HepG2 (cell line): ENCODE measurements at regions not wholly inside any gene's neighbourhood (a gene's known extent, or its start where the extent isn't known, plus 50 kb on each side); places are given as distances from the start of the nearest gene placed in this dataset.

Experiments
- ATAC-seq: fragments of 200-7000 bp; cut with Tn5 transposase; 3 replicates; pipeline ENCODE4 v1.9.1; 2020; ENCODE audit warnings: mild to moderate bottlenecking, moderate library complexity
- BruUV-seq: library from RNA; stranded (reverse); fragments of 400-500 nt; replicated peaks from 2 replicates; lab custom pipeline; 2021; lab: Mats Ljungman, UMichigan
- CTCF ChIA-PET: fragments of 300-600 bp; formaldehyde crosslinking; extraction: SDS; loops from one replicate; lab custom pipeline; 2021; ENCODE audit warnings: low total read pairs, inconsistent platforms, low intra/inter-chr PET ratio; lab: Yijun Ruan, JAX
- POLR2A ChIA-PET: fragments of 350-600 bp; sonication (Branson Sonifier 250); formaldehyde crosslinking; loops from one replicate; lab custom pipeline; 2020; ENCODE audit warnings: antibody characterized with exemption, inconsistent platforms; lab: Yijun Ruan, JAX
- DNase-seq: peaks from one replicate; pipeline ENCODE4 v3.0.0-alpha.2; 2015; ENCODE audit warnings: low spot score
- FAIRE-seq: peaks from 3 replicates; lab custom pipeline; 2011; peaks lifted over from hg19 to GRCh38; lab: Jason Lieb, UNC
- H2AFZ ChIP-seq: one replicate; pipeline ENCODE4 v1.6.1; 2011; ENCODE audit warnings: low read length, inconsistent platforms
- H3K27ac ChIP-seq: fragments of 300-600 bp; 3 replicates; pipeline ENCODE4 v1.8.0; 2011; ENCODE audit warnings: mixed run types, mild to moderate bottlenecking, mixed read lengths, low read length, inconsistent platforms; ENCODE audit not compliant: insufficient read depth; ENCODE audit errors: extremely low read length
- H3K27me3 ChIP-seq, 2 experiments: fragments of 200-600 bp in 1 of 2; 2 replicates in 1 of 2; 3 replicates in 1 of 2; pipeline versions ENCODE4 v1.6.0 to v1.8.0; 2011; ENCODE audit warnings: low read length in 2 of 2, mild to moderate bottlenecking in 2 of 2, moderate library complexity in 2 of 2, inconsistent platforms in 1 of 2; ENCODE audit not compliant: insufficient read depth in 2 of 2, control insufficient read depth in 1 of 2
- H3K36me3 ChIP-seq, 2 experiments: fragments of 200-600 bp in 1 of 2; replicated peaks in 1 of 2; 2 replicates in 1 of 2; 3 replicates in 1 of 2; pipeline versions ENCODE4 v1.5.1 to v1.8.0; 2011; ENCODE audit warnings: low read length in 2 of 2, inconsistent platforms in 1 of 2; ENCODE audit not compliant: insufficient read depth in 2 of 2, control insufficient read depth in 1 of 2
- H3K4me1 ChIP-seq: 2 replicates; pipeline ENCODE4 v1.5.1; 2012; ENCODE audit warnings: low read length, inconsistent platforms; ENCODE audit not compliant: insufficient read depth
- H3K4me2 ChIP-seq: 2 replicates; pipeline ENCODE4 v1.6.0; 2011; ENCODE audit warnings: low read depth, low read length, inconsistent platforms
- H3K4me3 ChIP-seq, 3 experiments: fragments of 200-600 bp in 1 of 3; sonication (generic), shearing (Covaris generic) in 1 of 3; replicated peaks in 1 of 3; 2 replicates each; pipeline ENCODE4 v1.5.1; 2011 to 2016; ENCODE audit warnings: low read length in 3 of 3, inconsistent platforms in 2 of 3, low read depth in 2 of 3, mild to moderate bottlenecking in 2 of 3, control low read depth in 1 of 3, mixed read lengths in 1 of 3; ENCODE audit not compliant: insufficient read depth in 1 of 3
- H3K79me2 ChIP-seq: one replicate; pipeline ENCODE4 v1.6.1; 2011; ENCODE audit warnings: low read length, inconsistent platforms; ENCODE audit not compliant: insufficient read depth
- H3K9ac ChIP-seq: 2 replicates; pipeline ENCODE4 v1.6.0; 2011; ENCODE audit warnings: mild to moderate bottlenecking, low read depth, low read length, inconsistent platforms; ENCODE audit not compliant: insufficient read depth
- H3K9me3 ChIP-seq: 2 replicates; pipeline ENCODE4 v1.5.1; 2012; ENCODE audit warnings: mild to moderate bottlenecking, low read length
- H4K20me1 ChIP-seq: 2 replicates; pipeline ENCODE4 v1.6.0; 2011; ENCODE audit warnings: inconsistent platforms, mild to moderate bottlenecking, low read length, moderate library complexity; ENCODE audit not compliant: insufficient read depth
- CHD4 ChIP-seq: fragments of 200-600 bp; sonication (generic); IDR thresholded peaks from 2 replicates; pipeline ENCODE4 v1.7.0; 2017; ENCODE audit warnings: mild to moderate bottlenecking, low read length, borderline replicate concordance
- EHMT2 ChIP-seq: fragments of 200-600 bp; sonication (generic); IDR thresholded peaks from 2 replicates; pipeline ENCODE4 v1.7.0; 2017; ENCODE audit warnings: antibody characterized with exemption, low read depth, low read length, borderline replicate concordance
- ELF1 ChIP-seq: sonication (generic); formaldehyde crosslinking; IDR thresholded peaks from 2 replicates; pipeline ENCODE4 v1.4.0; 2020; ENCODE audit warnings: missing genetic modification reagents
- FOXJ3 ChIP-seq: sonication (generic); formaldehyde crosslinking; IDR thresholded peaks from 2 replicates; pipeline ENCODE4 v1.4.0; 2020; ENCODE audit warnings: missing genetic modification reagents, mild to moderate bottlenecking, borderline replicate concordance
- RBM39 ChIP-seq: fragments of 200-400 bp; formaldehyde crosslinking; IDR thresholded peaks from one replicate; pipeline ENCODE4 v1.6.1; 2018; ENCODE audit warnings: antibody characterized with exemption, mild to moderate bottlenecking, low read depth, low read length; ENCODE audit not compliant: poor library complexity, severe bottlenecking
- REL ChIP-seq: sonication (generic); formaldehyde crosslinking; conservative IDR thresholded peaks from 2 replicates; pipeline ENCODE4 v1.8.0; 2022; ENCODE audit warnings: mild to moderate bottlenecking, missing genetic modification reagents, moderate library complexity
- SIX1 ChIP-seq: sonication (generic); formaldehyde crosslinking; IDR thresholded peaks from 2 replicates; pipeline ENCODE4 v1.4.0; 2020; ENCODE audit warnings: missing genetic modification reagents, borderline replicate concordance
- TBX3 ChIP-seq: fragments of 450-650 bp; IDR thresholded peaks from 2 replicates; pipeline ENCODE4 v1.6.1; 2017; ENCODE audit warnings: antibody characterized with exemption, mild to moderate bottlenecking, inconsistent platforms, borderline replicate concordance
- ZFAT ChIP-seq: sonication (generic); formaldehyde crosslinking; conservative IDR thresholded peaks from 2 replicates; pipeline ENCODE4 v1.8.1; 2023; ENCODE audit warnings: missing genetic modification reagents, inconsistent platforms
- ZNF570 ChIP-seq: sonication (generic); formaldehyde crosslinking; IDR thresholded peaks from 2 replicates; pipeline ENCODE4 v1.4.0; 2020; ENCODE audit warnings: mild to moderate bottlenecking, missing genetic modification reagents, borderline replicate concordance
- ZNF615 ChIP-seq: sonication (generic); formaldehyde crosslinking; IDR thresholded peaks from 2 replicates; pipeline ENCODE4 v1.5.0; 2020; ENCODE audit warnings: mild to moderate bottlenecking, missing genetic modification reagents, borderline replicate concordance
- WGBS: methylation state at CpG from one replicate; pipeline ENCODE4 v1.1.6; 2017; ENCODE audit warnings: low lambda C conversion rate; 5-methylcytosine and 5-hydroxymethylcytosine counted together
- in situ Hi-C: cut with HindIII; loops from 2 replicates; pipeline ENCODE4 v1.10.0; 2017; ENCODE audit warnings: low pct_unique_long_range_greater_than_20kb; ENCODE audit not compliant: extremely low pct_ligation_motif_present
- intact Hi-C: fragments of 100-400 bp; cut with micrococcal nuclease; formaldehyde crosslinking; loops from one replicate; pipeline ENCODE4 v1.10.0; 2022; ENCODE audit not compliant: unreplicated experiment
- TF ChIP-seq, protein P1 (sequence below): sonication (generic); formaldehyde crosslinking; IDR thresholded peaks from 2 replicates; pipeline ENCODE4 v1.8.0; 2022; ENCODE audit warnings: mild to moderate bottlenecking, missing genetic modification reagents, moderate library complexity
- TF ChIP-seq, protein P2 (sequence below): IDR thresholded peaks from 2 replicates; pipeline ENCODE4 v1.6.1; 2018; ENCODE audit warnings: missing genetic modification reagents
- TF ChIP-seq, protein P3 (sequence below): sonication (generic); formaldehyde crosslinking; IDR thresholded peaks from 2 replicates; pipeline ENCODE4 v1.8.0; 2022; ENCODE audit warnings: mild to moderate bottlenecking, missing genetic modification reagents; ENCODE audit not compliant: insufficient replicate concordance

DNA sequence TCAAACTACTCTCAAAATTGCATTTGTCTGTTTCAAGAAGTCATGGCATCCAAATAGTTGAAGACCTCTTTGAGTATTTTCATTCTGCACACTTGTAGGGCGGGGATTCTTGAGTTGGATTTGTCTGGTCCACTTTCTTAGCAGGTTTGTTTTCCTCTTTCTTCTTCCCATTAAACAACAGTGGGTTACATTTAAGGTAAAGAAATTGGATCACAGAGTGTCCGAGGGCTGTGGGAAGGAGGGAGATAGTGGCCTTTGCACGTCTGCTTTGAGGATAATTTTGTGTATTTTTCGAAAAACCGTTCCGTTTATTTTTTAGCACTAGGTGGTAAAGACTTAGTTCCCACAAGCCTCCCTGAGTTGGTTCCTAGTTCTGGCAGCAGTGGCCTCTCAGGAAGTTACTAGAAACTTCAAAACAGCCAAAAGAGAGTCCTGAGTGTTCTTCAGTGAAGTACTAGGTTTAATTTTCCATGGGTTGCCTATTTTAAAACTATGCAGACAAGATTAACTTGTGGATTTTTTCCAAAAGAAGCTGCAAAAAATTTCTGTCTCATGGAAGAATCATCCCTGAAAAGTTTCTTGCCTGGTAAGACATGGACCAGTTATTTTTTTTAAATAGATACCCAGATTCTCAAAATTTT lies 107.9 kb downstream of the CDC42EP3 start:
- Histone ChIP-seq H3K9ac (no peak overlapping the region), H3K27ac (no peak overlapping the region), H3K79me2 (no peaks in the 10 kb centered on the region)
- no peak for TF ChIP-seq CHD4
- no peak for TF ChIP-seq EHMT2
- no peak for TF ChIP-seq RBM39
- TF ChIP-seq REL (CRISPR knock-in tag): no peak
- TF ChIP-seq, protein P1, sequence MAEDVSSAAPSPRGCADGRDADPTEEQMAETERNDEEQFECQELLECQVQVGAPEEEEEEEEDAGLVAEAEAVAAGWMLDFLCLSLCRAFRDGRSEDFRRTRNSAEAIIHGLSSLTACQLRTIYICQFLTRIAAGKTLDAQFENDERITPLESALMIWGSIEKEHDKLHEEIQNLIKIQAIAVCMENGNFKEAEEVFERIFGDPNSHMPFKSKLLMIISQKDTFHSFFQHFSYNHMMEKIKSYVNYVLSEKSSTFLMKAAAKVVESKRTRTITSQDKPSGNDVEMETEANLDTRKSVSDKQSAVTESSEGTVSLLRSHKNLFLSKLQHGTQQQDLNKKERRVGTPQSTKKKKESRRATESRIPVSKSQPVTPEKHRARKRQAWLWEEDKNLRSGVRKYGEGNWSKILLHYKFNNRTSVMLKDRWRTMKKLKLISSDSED: no peak
- TF ChIP-seq SIX1: no peak
- TF ChIP-seq, all 625 proteins: peak for 0
- H3K4me1 ChIP-seq: no peaks in the 10 kb centered on the region
- ChIA-PET POLR2A (no interaction called here), CTCF (no interaction called here)
- no peak overlapping the region for H2AFZ ChIP-seq
- DNase-seq (no peak), FAIRE-seq (no peak), ATAC-seq (no peak)
- in situ Hi-C loops (no loop called here), intact Hi-C loops (no loop called here)
- no peaks in the 10 kb centered on the region for H3K27me3 ChIP-seq
- 1% methylated on average over 6 of the region's 6 CpGs for WGBS
- BruUV-seq: no TSS peak
- H3K9me3 ChIP-seq: no peaks in the 10 kb centered on the region
- no peaks in the 10 kb centered on the region for H4K20me1 ChIP-seq
- no peak overlapping the region for H3K4me3 ChIP-seq
- no peak overlapping the region for H3K4me2 ChIP-seq
- no peaks in the 10 kb centered on the region for H3K36me3 ChIP-seq

DNA sequence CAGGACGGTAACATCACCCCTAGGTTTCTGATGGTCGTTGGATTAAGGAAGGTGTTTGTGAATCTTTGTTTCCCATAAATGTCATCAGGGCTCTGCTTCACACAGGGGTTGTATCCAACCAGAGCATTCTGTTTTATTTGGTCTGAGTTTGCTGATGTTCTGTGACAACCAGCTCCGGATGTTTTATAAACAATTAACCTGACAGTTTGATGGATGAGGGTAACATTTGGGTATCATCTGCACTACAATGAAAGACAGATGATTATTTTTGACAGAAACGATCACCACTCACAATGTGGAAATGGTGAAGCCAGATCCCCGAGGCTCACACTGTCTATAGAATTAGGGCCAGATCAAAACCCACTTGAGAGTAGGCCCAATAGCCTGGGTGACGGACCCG lies 107.1 kb downstream of the CDC42EP3 start:
- in situ Hi-C loops: no loop called here
- no peak for ATAC-seq
- no peak for DNase-seq
- ChIA-PET POLR2A (no interaction called here), CTCF (no interaction called here)
- Histone ChIP-seq H3K79me2 (no peaks in the 10 kb centered on the region), H3K27me3 (no peaks in the 10 kb centered on the region), H2AFZ (no peak overlapping the region), H3K9me3 (no peaks in the 10 kb centered on the region), H4K20me1 (no peaks in the 10 kb centered on the region), H3K36me3 (no peaks in the 10 kb centered on the region), H3K4me3 (no peak overlapping the region), H3K4me2 (no peak overlapping the region), H3K4me1 (no peaks in the 10 kb centered on the region), H3K9ac (no peak overlapping the region), H3K27ac (no peak overlapping the region)
- intact Hi-C loops: no loop called here
- BruUV-seq: no TSS peak
- WGBS: 42% methylated on average over 7 of the region's 7 CpGs
- FAIRE-seq: no peak
- TF ChIP-seq ELF1 (no peak), ZNF570 (no peak), ZFAT (CRISPR knock-in tag) (no peak), ZNF615 (no peak), TBX3 (no peak), FOXJ3 (CRISPR knock-in tag) (no peak)
- TF ChIP-seq, protein P2, sequence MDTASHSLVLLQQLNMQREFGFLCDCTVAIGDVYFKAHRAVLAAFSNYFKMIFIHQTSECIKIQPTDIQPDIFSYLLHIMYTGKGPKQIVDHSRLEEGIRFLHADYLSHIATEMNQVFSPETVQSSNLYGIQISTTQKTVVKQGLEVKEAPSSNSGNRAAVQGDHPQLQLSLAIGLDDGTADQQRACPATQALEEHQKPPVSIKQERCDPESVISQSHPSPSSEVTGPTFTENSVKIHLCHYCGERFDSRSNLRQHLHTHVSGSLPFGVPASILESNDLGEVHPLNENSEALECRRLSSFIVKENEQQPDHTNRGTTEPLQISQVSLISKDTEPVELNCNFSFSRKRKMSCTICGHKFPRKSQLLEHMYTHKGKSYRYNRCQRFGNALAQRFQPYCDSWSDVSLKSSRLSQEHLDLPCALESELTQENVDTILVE (CRISPR knock-in tag): no peak
- TF ChIP-seq, protein P3, sequence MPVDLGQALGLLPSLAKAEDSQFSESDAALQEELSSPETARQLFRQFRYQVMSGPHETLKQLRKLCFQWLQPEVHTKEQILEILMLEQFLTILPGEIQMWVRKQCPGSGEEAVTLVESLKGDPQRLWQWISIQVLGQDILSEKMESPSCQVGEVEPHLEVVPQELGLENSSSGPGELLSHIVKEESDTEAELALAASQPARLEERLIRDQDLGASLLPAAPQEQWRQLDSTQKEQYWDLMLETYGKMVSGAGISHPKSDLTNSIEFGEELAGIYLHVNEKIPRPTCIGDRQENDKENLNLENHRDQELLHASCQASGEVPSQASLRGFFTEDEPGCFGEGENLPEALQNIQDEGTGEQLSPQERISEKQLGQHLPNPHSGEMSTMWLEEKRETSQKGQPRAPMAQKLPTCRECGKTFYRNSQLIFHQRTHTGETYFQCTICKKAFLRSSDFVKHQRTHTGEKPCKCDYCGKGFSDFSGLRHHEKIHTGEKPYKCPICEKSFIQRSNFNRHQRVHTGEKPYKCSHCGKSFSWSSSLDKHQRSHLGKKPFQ (CRISPR knock-in tag): no peak
